Ovary (tissue), 7 donors: ENCODE measurements at regions not wholly inside any gene's neighbourhood (a gene's known extent, or its start where the extent isn't known, plus 50 kb on each side); places are given as distances from the start of the nearest gene placed in this dataset.

Experiments used
- DNase-seq, 5 donors: peaks; one replicate each; pipeline ENCODE4 v3.0.0-alpha.2; 2019 to 2020
- H3K27ac ChIP-seq, 2 donors: fragments of 200-600 bp; one replicate each; pipeline versions ENCODE4 v1.5.1 to v1.8.0; 2019 to 2022
- H3K27me3 ChIP-seq: fragments of 200-600 bp; one replicate; pipeline ENCODE4 v1.8.0; 2022
- H3K36me3 ChIP-seq: fragments of 200-600 bp; sonication (generic); one replicate; pipeline ENCODE4 v1.5.1; 2019
- H3K4me1 ChIP-seq: one replicate; pipeline ENCODE4 v1.8.1; 2013; ENCODE audit warnings: mild to moderate bottlenecking, moderate library complexity; ENCODE audit not compliant: insufficient read depth
- H3K4me3 ChIP-seq: fragments of 200-600 bp; sonication (generic); one replicate; pipeline ENCODE4 v1.5.1; 2017
- H3K9me3 ChIP-seq, 2 donors: fragments of 200-600 bp in 1 of 2; sonication (generic) in 1 of 2; one replicate each; pipeline versions ENCODE4 v1.5.1 to v1.8.1; 2013 to 2019; ENCODE audit warnings: mild to moderate bottlenecking in 1 of 2, moderate library complexity in 1 of 2
- CTCF ChIP-seq, 3 donors: fragments of 450-650 bp in 2 of 3; fragments of 200-600 bp in 1 of 3; IDR thresholded peaks; one replicate each; pipeline versions ENCODE4 v1.5.1 to v1.8.0; 2016 to 2022; ENCODE audit warnings: antibody characterized with exemption in 3 of 3, mild to moderate bottlenecking in 1 of 3
- EP300 ChIP-seq: sonication (generic); formaldehyde crosslinking; IDR thresholded peaks from one replicate; pipeline ENCODE4 v1.6.1; 2017; ENCODE audit warnings: antibody characterized with exemption
- POLR2A ChIP-seq: fragments of 450-650 bp; IDR thresholded peaks from one replicate; pipeline ENCODE4 v1.6.1; 2017; ENCODE audit warnings: antibody characterized with exemption, mild to moderate bottlenecking, moderate library complexity
- WGBS, 3 donors: extraction: QIAGEN DNeasy Blood & Tissue Kit in 1 of 3; methylation state at CpG; one replicate each; pipeline versions ENCODE4 v1.1.5 to v1.1.7; 2013 to 2017; 5-methylcytosine and 5-hydroxymethylcytosine counted together
- intact Hi-C, 4 donors: fragments of 100-400 bp; cut with DNase I; formaldehyde crosslinking; loops; one replicate each; pipeline versions ENCODE4 v1.11.0 to v1.15.1; 2022 to 2023
- donor health status: DM: no; HTN: no; CAD: no; lungs with moderate emphysema.
- donor health status: DM: no; HTN: no; CAD: no.
- donor health status: Bipolar disorder and iron deficiency.
- donor health status: DM: no; HTN: no; CAD: no.
- donor health status: DM: yes; HTN: yes; CAD: no.

GRCh38 chr7:114364151-114364550 lies 50.5 kb upstream of the FOXP2 start:
- no peaks in the 10 kb centered on the region for H3K4me1 ChIP-seq
- no peaks in the 10 kb centered on the region for H3K27me3 ChIP-seq
- no peak for TF ChIP-seq EP300
- no peak for TF ChIP-seq POLR2A
- H3K4me3 ChIP-seq: no peak overlapping the region
- WGBS, 3 donors: 60 to 61% (median 60%) methylated on average over 3 of the region's 3 CpGs
- intact Hi-C loops: no loop called here
- no peaks in the 10 kb centered on the region for H3K9me3 ChIP-seq
- H3K27ac ChIP-seq: no peak overlapping the region
- no peak for DNase-seq
- no peaks in the 10 kb centered on the region for H3K36me3 ChIP-seq

- intact Hi-C loops: no loop called here
- 93 to 96% (median 95%) methylated on average over 1 of the region's 1 CpG for WGBS, 3 donors
- no peak for TF ChIP-seq POLR2A
- no peak for TF ChIP-seq CTCF (IDR thresholded peaks at IDR 0.05)
- TF ChIP-seq EP300: no peak
- no peak for DNase-seq
- Histone ChIP-seq H3K27ac (no peak overlapping the region), H3K4me1 (no peaks in the 10 kb centered on the region), H3K9me3 (no peaks in the 10 kb centered on the region), H3K36me3 (no peaks in the 10 kb centered on the region), H3K27me3 (no peaks in the 10 kb centered on the region), H3K4me3 (no peak overlapping the region)
Observed at GRCh38 chr7:114363292-114363691, 51.3 kb upstream of the FOXP2 start.

GRCh38 chr7:114358911-114359310 lies 55.7 kb upstream of the FOXP2 start:
- WGBS, 3 donors: 89 to 95% (median 91%) methylated on average over 2 of the region's 2 CpGs

GRCh38 chr7:114356133-114356532 lies 58.5 kb upstream of the FOXP2 start:
- no peak overlapping the region for H3K4me3 ChIP-seq
- TF ChIP-seq POLR2A (no peak), CTCF (IDR thresholded peaks at IDR 0.05) (no peak), EP300 (no peak)
- no peaks in the 10 kb centered on the region for H3K36me3 ChIP-seq
- intact Hi-C loops: no loop called here
- no peak for DNase-seq
- H3K27ac ChIP-seq: no peak overlapping the region
- H3K27me3 ChIP-seq: no peaks in the 10 kb centered on the region
- WGBS, 3 donors: 83 to 90% (median 86%) methylated on average over 3 of the region's 3 CpGs
- H3K4me1 ChIP-seq: no peaks in the 10 kb centered on the region
- H3K9me3 ChIP-seq: no peaks in the 10 kb centered on the region

More at GRCh38 chr7:114358911-114359310, 55.7 kb upstream of the FOXP2 start:
- Histone ChIP-seq H3K27ac (no peak overlapping the region), H3K4me3 (no peak overlapping the region), H3K36me3 (no peaks in the 10 kb centered on the region), H3K9me3 (no peaks in the 10 kb centered on the region), H3K4me1 (no peaks in the 10 kb centered on the region), H3K27me3 (no peaks in the 10 kb centered on the region)
- no peak for DNase-seq
- TF ChIP-seq POLR2A: no peak
- TF ChIP-seq EP300: no peak
- TF ChIP-seq CTCF (IDR thresholded peaks at IDR 0.05): no peak
- intact Hi-C loops: no loop called here

GRCh38 chr7:114354306-114354705 lies 60.3 kb upstream of the FOXP2 start:
- 84 to 94% (median 92%) methylated on average over 1 of the region's 1 CpG for WGBS, 3 donors
- Histone ChIP-seq H3K4me3 (no peak overlapping the region), H3K9me3 (no peaks in the 10 kb centered on the region), H3K27ac (no peak overlapping the region), H3K36me3 (no peaks in the 10 kb centered on the region), H3K4me1 (no peaks in the 10 kb centered on the region), H3K27me3 (no peaks in the 10 kb centered on the region)
- TF ChIP-seq EP300: no peak
- no peak for TF ChIP-seq POLR2A
- no peak for TF ChIP-seq CTCF (IDR thresholded peaks at IDR 0.05)
- intact Hi-C loops: no loop called here
- no peak for DNase-seq
